ENCODE measurements at regions not wholly inside any gene's neighbourhood (a gene's known extent, or its start where the extent isn't known, plus 50 kb on each side); places are given as distances from the start of the nearest gene placed in this dataset.

- TF ChIP-seq CTCF (IDR thresholded peaks at IDR 0.05; ENCODE audit: low read depth, low read length, poor library complexity, severe bottlenecking): no peak
- TF ChIP-seq EZH2phosphoT487 (IDR thresholded peaks at IDR 0.05; ENCODE audit: borderline replicate concordance, low read length): no peak
Measured at GRCh38 chr1:242839101-242839500, 314.6 kb upstream of the PLD5 start.

All from DOHH2 (cell line).